HG03565 (cell line): ENCODE measurements at regions not wholly inside any gene's neighbourhood (a gene's known extent, or its start where the extent isn't known, plus 50 kb on each side); places are given as distances from the start of the nearest gene placed in this dataset.
"Not testable (repeated sequence)": the region's sequence is repeated elsewhere in the genome, so short reads cannot be mapped to it uniquely, and the experiment has no call there.

ENCODE experiments used
- ATAC-seq: cut with Tn5 transposase; IDR thresholded peaks from one replicate; pipeline ENCODE4 v1.9.1; 2021; ENCODE audit warnings: mild to moderate bottlenecking, moderate library complexity; ENCODE audit not compliant: unreplicated experiment

GRCh38 chr12:13404631-13405473 is 208.3 kb downstream of the EMP1 start:
- ATAC-seq = no peak

DNA sequence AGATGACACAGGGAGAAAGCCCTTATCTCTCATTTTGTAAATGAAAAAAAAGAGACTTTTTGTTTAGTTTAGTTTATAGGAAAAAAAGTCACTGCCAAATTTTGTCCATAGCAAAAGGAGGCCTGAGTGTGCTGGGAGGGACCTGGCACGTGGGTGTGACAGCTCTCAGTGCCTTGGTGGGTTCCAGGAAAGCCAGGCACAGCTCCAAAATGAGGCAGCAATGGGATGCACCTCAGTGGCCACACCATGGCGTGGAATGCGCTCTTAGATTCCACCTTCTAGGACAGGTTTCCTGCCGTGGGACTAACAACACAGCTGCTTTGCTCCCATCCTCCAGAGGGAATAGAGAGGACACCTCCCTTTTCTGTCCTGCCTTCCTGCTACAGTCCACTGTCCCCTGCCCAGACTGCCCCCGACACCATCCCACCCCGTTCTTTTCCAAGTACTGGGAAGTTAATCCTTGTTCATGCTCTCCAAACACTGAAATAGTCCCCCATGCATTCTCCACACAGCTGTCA is 207.6 kb downstream of the EMP1 start:
- ATAC-seq = no peak

DNA sequence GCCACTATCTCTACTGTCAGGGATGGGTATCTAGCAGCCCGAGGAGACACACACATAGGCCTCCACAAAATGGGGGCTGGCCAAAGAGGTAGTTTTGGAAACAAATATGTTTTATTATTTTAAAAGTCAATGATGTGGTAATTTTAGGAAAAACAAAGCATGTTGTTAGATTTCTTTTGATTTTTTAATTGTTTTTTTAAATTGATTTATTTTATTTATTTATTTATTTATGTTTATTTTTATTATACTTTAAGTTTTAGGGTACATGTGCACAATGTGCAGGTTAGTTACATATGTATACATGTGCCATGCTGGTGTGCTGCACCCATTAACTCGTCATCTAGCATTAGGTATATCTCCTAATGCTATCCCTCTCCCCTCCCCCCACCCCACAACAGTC is 194.8 kb downstream of the EMP1 start:
- ATAC-seq = not testable (repeated sequence)

- ATAC-seq = no peak
These were observed 194.4 kb downstream of the EMP1 start for GRCh38 chr12:13390918-13391317.

DNA sequence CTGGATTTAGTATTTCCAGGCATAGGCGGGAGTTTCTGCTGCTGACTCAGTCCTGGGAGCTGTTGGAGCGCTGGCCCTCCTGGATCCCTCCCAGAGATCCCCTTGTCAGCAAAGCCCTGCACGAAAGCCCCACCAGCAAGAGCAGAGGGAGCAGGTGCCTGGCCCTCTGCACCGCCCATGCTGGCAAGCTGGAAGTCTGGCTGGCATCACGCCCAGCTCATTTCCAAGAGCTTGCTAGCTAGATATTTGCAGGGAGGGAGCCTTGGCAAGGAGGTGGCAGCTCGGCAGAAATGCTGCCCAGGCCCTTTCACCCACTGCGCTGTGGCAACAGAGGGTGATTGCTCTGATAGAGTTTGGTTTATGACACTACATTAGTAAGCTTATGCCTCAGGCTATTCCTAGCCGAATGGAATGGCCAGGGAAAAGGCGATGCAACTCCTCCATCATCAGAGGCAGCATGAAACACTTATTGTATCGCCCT is 193.9 kb downstream of the EMP1 start:
- no peak for ATAC-seq

DNA sequence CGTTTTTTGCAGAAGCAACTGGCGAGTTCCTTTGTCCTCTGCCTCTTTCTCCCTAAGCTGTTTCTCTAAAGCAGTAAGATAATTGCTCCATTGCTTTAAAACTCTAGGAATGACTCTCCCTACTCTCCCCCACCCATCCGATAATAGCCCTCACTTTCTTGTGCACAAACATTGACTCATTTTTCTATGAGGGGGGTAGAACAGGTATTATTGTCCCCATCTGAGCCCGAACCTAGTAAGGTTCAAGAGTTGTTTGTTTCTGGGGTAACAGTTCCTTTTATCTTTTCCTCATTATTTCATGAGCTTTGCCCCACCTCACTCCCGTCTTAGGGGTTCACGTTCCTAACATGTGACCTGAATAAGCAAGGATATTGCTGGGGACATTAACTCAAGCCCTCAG is 190.6 kb downstream of the EMP1 start:
- no peak for ATAC-seq

- no peak for ATAC-seq
These were observed 190.0 kb downstream of the EMP1 start for GRCh38 chr12:13386323-13387039.

- peak; percentile 48 for ATAC-seq
These were observed 186.9 kb downstream of the EMP1 start for GRCh38 chr12:13383379-13383778.

DNA sequence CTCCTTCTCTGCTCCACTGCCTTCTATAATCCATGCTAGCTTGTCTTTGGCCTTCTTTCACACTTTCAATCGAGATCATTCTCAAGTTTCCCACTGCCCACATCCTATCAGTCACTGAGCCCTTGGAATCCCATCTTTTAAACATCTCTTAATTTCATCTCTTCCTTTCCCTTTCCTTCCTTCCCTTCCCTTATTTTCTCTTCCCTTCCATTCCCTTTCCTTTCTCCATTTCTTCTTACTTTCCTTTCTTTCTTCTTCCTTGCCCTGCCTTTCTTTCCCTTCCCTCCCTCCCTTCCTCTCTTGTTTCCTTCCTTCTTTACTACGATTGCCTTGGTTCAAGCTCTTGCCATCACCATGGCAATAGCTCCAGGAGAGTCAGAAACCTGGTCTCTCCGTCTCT is 183.8 kb downstream of the EMP1 start:
- no peak for ATAC-seq

DNA sequence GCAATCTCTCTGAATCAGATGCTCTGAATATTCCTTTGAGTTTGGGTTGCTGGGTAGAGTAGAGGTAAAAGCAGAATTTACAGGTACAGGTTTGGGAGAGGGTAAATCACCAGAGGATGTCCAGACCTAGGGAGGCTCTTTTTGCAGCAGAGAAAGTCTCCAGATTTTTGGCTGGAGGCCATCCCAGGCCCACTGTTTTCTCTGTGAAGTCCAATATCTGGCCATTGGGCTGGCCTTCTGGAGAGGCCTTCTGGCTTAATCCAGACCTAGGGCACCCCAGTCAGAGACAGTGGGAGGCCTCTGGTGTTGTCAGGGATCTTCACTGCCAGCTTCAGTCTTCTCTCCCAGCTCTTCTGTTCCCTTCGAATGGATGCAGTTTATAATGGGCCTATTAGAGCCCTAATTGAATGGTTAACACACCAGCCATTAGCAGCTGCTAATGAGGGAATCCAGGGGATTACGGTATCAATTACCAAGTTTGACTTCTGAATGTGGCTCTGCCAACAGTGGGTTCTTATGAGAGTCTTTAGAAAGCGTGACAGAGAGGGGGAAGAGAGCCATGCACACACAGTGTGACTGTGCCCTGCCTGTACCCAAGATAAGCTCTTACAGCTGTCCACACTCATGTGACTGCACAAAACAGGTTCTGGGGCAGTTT is 183.1 kb downstream of the EMP1 start:
- ATAC-seq = no peak

GRCh38 chr12:13377698-13378097 is 181.2 kb downstream of the EMP1 start:
- ATAC-seq = no peak

DNA sequence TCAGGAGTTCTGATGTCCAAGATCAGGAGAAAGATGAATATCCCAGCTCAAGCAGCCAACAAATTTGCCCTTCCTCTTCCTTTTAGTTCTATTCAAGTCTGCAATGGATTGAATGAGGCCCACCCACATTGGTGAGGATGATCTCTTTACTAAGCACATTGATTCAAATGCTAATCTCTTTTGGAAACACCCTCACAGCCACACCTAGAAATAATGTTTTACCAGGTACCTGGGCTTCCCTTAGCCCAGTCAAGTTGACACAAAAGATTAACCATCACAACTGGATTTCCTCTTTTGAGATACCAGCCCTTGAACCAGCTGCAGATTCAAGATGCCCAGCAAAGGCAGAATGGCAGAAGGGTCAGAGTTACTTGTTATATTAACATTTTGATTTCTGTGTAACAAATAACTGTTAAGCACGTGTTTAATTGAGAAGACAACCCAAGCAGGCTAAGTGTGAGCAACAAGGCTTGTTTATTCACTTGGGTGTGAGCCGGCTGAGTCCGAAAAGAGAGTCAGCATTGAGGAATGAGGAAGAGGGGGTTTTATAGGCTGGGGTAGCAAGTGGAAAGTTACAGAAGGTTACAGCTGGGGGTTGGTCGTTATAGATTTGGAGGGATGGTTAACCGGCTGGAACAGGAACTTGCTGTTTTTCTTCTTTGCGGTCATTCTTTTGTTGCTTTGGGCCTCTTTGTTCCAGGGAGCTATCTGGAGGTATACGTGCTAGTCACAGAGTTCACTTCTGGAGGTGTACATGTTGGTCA is 180.3 kb downstream of the EMP1 start:
- no peak for ATAC-seq

- no peak for ATAC-seq
These were observed 179.2 kb downstream of the EMP1 start for GRCh38 chr12:13375583-13376345.

DNA sequence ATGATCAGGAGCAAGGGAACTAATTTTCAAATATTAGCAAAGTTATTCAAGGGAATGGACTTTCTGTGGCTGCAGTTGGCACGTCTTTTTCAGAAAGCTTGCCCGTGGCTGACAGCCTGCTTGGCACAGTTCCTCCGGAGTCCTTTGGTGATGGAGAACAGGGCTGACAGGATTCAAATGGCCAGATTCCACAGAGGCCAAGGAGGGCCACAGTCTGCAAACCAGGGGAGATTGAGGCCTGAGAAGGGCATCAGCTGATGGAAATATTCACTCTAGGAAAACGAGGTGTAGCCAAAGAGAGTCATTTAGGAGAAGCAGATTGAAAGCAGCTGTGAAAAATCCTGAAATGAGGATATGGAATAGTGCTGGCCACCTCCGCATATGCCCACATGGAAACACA is 178.3 kb downstream of the EMP1 start:
- no peak for ATAC-seq

DNA sequence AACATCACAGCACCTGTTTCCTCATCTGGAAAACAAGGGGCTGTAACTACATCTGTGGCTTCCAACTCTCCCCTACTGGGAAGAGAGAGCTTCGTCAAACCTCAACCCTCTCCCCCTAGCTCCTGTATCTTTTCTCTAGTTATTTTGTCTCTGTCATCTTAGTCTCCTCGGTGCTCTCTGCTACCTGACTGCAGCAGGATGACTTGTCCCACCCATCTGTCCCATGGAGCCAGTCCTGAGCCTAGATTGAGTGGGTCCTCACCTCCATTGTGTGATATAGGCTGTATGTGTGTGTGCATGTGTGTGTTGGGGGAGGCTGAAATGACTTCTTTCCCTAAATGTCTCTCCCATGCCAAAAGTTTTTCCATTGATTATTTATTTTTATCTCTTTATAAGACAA is 177.3 kb downstream of the EMP1 start:
- ATAC-seq = no peak

DNA sequence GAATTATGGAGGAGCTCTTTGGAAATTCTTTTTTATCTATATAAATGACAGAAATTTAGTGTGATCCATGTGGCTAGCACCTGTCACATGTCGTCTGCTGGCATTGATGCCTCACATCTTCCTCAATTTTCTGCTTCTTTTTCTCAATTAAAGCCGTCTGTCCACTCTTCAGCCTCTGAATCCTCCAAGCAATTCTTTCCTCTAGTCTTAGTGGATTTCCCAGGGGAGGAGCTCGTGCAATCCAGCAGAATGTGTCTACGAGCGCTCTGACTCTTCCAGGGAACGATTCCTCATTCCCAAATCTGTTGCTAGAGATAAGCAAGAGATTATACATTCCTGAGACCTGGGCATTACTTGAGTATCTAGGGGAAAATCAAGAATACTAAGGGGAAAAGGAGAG is 176.6 kb downstream of the EMP1 start:
- no peak for ATAC-seq

GRCh38 chr12:13372386-13372785 is 175.9 kb downstream of the EMP1 start:
- ATAC-seq = no peak

DNA sequence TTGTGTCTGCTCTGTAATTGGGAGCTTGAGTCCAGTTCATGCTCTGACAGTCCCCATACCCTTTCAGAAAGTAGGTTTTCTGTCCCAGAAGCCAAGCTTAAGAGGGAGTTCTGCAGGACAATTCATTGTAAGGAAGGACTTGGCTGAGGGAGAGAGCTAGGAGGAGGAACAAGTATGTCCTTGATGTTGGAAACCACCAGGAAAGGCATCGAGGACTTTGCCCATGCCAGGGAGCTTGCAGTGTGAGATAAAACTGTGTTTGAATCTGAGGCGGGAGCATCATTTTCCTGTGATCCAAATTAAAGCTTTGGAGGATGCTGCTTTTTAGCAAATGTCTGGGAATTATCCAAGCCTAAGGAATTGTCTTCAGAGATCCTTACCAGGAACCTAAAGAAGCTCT is 175.3 kb downstream of the EMP1 start:
- ATAC-seq = no peak

DNA sequence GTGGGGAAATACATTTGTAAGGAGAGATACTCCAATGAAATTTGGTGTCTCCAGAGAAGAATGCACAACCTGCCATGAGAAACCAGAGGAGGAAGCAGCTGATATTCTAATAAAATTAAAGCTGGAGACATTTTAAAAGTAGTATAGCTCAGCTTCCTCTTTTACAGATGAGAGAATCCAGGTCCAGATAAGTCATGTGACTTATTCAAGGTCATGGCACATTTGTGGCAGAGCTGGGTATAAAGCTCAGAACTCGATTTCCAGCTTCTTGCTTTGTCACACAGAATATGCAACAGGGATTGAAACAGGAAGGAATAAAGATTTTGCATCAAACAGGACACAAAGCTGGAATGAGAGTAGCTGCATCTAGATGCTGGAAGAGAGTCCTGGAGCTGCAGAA is 174.8 kb downstream of the EMP1 start:
- ATAC-seq = no peak

GRCh38 chr12:13369474-13370056 is 173.0 kb downstream of the EMP1 start:
- ATAC-seq = no peak
